H1 (cell line): ENCODE measurements at regions not wholly inside any gene's neighbourhood (a gene's known extent, or its start where the extent isn't known, plus 50 kb on each side); places are given as distances from the start of the nearest gene placed in this dataset.

Experiments used
- ASH2L ChIP-seq: fragments of 200-600, 300-600 bp; sonication (generic); IDR thresholded peaks from one replicate; pipeline ENCODE4 v1.7.1; 2017; ENCODE audit warnings: low read length
- BACH1 ChIP-seq: IDR thresholded peaks from 2 replicates; pipeline ENCODE4 v1.6.1; 2012; ENCODE audit warnings: low read length, improper control_type of control experiment
- CBX8 ChIP-seq: fragments of 300-800, 300-1000 bp; sonication (generic); IDR thresholded peaks from 2 replicates; pipeline ENCODE4 v1.7.1; 2016; ENCODE audit warnings: low read depth, low read length, borderline replicate concordance
- CHD2 ChIP-seq: IDR thresholded peaks from 2 replicates; pipeline ENCODE4 v1.6.1; 2012; ENCODE audit warnings: low read length, improper control_type of control experiment
- SIRT6 ChIP-seq: IDR thresholded peaks from one replicate; pipeline ENCODE4 v1.7.1; 2012; ENCODE audit warnings: low read length, inconsistent platforms
- SP2 ChIP-seq: IDR thresholded peaks from 2 replicates; pipeline ENCODE4 v1.6.1; 2012; ENCODE audit warnings: mild to moderate bottlenecking, low read length, inconsistent platforms
- SUZ12 ChIP-seq: fragments of 200-600 bp; sonication (generic); IDR thresholded peaks from 2 replicates; pipeline ENCODE4 v1.6.1; 2012; ENCODE audit warnings: mild to moderate bottlenecking, inconsistent platforms, low read length, moderate library complexity, mixed read lengths
- TAF1 ChIP-seq: IDR thresholded peaks from 2 replicates; pipeline ENCODE4 v1.6.1; 2011; ENCODE audit warnings: mild to moderate bottlenecking, low read depth, low read length
- TCF12 ChIP-seq: IDR thresholded peaks from 2 replicates; pipeline ENCODE4 v1.6.1; 2011; ENCODE audit warnings: low read depth, mild to moderate bottlenecking, low read length
- TF ChIP-seq, protein P1 (sequence below), 3 experiments: IDR thresholded peaks; 1 replicate in 2 of 3; 2 replicates in 1 of 3; pipeline versions ENCODE4 v1.5.1 to v1.6.1; 2011; ENCODE audit warnings: low read length in 3 of 3, mild to moderate bottlenecking in 3 of 3, inconsistent platforms in 2 of 3, low read depth in 1 of 3, moderate library complexity in 1 of 3; ENCODE audit not compliant: insufficient read depth in 1 of 3; ENCODE audit errors: control extremely low read depth in 1 of 3

DNA sequence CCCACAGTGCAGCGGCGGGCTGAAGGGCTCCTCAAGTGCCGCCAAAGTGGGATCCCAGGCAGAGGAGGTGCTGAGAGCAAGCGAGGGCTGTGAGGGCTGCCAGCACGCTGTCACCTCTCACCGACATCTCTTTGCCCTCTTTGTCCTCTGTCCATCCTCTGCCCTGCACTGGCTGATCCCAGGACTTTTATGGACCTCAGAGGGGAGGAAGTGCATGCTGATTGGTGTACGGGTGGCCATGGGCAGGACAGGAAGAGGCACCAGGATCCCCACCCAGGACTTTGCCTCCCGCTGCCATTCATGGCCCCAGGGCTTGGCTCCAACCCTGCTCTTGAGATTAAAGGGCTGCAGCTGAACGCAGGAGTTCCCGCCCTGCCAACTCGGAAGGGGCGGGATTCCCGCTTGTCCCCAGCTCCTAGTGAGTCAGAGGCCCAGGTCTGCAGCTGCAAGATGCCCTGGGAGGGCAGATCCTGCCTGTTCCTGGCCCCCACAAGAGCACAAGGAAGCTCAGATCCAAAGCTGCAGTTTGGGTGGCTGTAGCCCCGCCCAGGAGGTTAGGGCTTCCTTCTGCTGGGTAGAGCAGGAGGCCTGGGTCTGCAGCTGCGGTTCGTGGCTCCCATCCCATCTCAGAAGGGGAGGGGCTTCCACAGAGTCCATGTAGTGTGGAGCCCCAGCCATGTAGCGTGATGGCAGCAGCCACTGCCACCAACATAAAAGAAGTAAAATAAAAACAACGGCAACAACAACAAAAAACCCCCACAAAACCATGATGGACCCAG, 1716.7 kb downstream of the SLITRK1 start (continued):
- TF ChIP-seq TAF1 (no peak), ASH2L (no peak), TCF12 (no peak), SUZ12 (no peak), BACH1 (no peak), CHD2 (no peak), CBX8 (no peak), SP2 (no peak), SIRT6 (no peak)
- TF ChIP-seq, protein P1, sequence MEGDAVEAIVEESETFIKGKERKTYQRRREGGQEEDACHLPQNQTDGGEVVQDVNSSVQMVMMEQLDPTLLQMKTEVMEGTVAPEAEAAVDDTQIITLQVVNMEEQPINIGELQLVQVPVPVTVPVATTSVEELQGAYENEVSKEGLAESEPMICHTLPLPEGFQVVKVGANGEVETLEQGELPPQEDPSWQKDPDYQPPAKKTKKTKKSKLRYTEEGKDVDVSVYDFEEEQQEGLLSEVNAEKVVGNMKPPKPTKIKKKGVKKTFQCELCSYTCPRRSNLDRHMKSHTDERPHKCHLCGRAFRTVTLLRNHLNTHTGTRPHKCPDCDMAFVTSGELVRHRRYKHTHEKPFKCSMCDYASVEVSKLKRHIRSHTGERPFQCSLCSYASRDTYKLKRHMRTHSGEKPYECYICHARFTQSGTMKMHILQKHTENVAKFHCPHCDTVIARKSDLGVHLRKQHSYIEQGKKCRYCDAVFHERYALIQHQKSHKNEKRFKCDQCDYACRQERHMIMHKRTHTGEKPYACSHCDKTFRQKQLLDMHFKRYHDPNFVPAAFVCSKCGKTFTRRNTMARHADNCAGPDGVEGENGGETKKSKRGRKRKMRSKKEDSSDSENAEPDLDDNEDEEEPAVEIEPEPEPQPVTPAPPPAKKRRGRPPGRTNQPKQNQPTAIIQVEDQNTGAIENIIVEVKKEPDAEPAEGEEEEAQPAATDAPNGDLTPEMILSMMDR (IDR thresholded peaks at IDR 0.05; ENCODE audit: control extremely low read depth in 1 of 3, insufficient read depth in 1 of 3, low read depth in 1 of 3, low read length in 3 of 3), result no peak
